ENCODE measurements at regions not wholly inside any gene's neighbourhood (a gene's known extent, or its start where the extent isn't known, plus 50 kb on each side); places are given as distances from the start of the nearest gene placed in this dataset.

GRCh38 chrX:121151293-121151692 lies 103.9 kb downstream of the GLUD2 start:
- no peaks in the 10 kb centered on the region for H3K9me3 ChIP-seq
- no peak for ATAC-seq
- intact Hi-C loops (cut with DNase I): no loop called here
- H3K4me1 ChIP-seq: no peaks in the 10 kb centered on the region
- WGBS (ENCODE audit: insufficient coverage, low coverage, low lambda C conversion rate, missing lambda C conversion rate): 51% methylated on average over 4 of the region's 4 CpGs
- H3K27me3 ChIP-seq: no peaks in the 10 kb centered on the region
- no peak overlapping the region for H3K4me3 ChIP-seq
- no peaks in the 10 kb centered on the region for H3K36me3 ChIP-seq
- no peak overlapping the region for H3K27ac ChIP-seq
- no peak for DNase-seq
- TF ChIP-seq, protein P1, sequence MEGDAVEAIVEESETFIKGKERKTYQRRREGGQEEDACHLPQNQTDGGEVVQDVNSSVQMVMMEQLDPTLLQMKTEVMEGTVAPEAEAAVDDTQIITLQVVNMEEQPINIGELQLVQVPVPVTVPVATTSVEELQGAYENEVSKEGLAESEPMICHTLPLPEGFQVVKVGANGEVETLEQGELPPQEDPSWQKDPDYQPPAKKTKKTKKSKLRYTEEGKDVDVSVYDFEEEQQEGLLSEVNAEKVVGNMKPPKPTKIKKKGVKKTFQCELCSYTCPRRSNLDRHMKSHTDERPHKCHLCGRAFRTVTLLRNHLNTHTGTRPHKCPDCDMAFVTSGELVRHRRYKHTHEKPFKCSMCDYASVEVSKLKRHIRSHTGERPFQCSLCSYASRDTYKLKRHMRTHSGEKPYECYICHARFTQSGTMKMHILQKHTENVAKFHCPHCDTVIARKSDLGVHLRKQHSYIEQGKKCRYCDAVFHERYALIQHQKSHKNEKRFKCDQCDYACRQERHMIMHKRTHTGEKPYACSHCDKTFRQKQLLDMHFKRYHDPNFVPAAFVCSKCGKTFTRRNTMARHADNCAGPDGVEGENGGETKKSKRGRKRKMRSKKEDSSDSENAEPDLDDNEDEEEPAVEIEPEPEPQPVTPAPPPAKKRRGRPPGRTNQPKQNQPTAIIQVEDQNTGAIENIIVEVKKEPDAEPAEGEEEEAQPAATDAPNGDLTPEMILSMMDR (IDR thresholded peaks at IDR 0.05): no peak
- no peak for TF ChIP-seq POLR2A (IDR thresholded peaks at IDR 0.05)

DNA sequence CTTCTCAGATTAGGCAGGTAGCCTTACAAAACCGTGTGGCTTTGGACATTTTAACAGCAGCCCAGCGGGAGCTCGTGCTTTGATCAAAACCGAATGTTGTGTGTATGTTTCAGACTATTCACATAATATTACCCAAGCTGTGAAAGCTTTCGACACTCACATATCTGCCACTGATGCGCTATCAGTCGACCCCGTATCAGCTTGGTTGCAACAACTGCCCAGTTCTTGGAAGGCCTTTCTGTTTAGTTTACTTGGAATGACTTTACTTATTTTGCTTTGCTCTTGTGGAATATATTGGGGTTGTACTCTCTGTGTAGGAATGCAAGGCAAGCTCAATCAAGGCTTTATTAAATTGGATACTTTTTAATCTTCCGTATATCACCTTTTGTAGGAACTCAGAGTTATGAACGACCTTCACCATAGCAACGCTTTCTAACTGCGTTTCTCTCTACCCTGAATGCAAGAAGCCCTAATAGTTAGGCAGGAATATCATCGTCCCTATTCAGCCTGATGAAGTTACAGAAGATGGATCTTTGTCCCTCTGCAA lies 107.5 kb downstream of the GLUD2 start:
- TF ChIP-seq POLR2A (IDR thresholded peaks at IDR 0.05): no peak
- TF ChIP-seq, protein P1 (IDR thresholded peaks at IDR 0.05): no peak
- no peak for ATAC-seq
- WGBS (ENCODE audit: insufficient coverage, low coverage, low lambda C conversion rate, missing lambda C conversion rate): 71% methylated on average over 10 of the region's 13 CpGs
- Histone ChIP-seq H3K27ac (no peak overlapping the region), H3K9me3 (no peaks in the 10 kb centered on the region), H3K36me3 (no peaks in the 10 kb centered on the region), H3K4me3 (no peak overlapping the region), H3K27me3 (no peaks in the 10 kb centered on the region), H3K4me1 (no peaks in the 10 kb centered on the region)
- DNase-seq: no peak
- intact Hi-C loops (cut with DNase I): no loop called here

GRCh38 chrX:121160987-121161386 lies 113.6 kb downstream of the GLUD2 start:
- Histone ChIP-seq H3K36me3 (no peaks in the 10 kb centered on the region), H3K27me3 (no peaks in the 10 kb centered on the region), H3K27ac (no peak overlapping the region), H3K4me3 (no peak overlapping the region), H3K9me3 (no peaks in the 10 kb centered on the region), H3K4me1 (no peaks in the 10 kb centered on the region)
- intact Hi-C loops (cut with DNase I): no loop called here
- WGBS (ENCODE audit: insufficient coverage, low coverage, low lambda C conversion rate, missing lambda C conversion rate): 36% methylated on average over 4 of the region's 4 CpGs
- DNase-seq (no peak), ATAC-seq (no peak)
- TF ChIP-seq POLR2A (IDR thresholded peaks at IDR 0.05): no peak

DNA sequence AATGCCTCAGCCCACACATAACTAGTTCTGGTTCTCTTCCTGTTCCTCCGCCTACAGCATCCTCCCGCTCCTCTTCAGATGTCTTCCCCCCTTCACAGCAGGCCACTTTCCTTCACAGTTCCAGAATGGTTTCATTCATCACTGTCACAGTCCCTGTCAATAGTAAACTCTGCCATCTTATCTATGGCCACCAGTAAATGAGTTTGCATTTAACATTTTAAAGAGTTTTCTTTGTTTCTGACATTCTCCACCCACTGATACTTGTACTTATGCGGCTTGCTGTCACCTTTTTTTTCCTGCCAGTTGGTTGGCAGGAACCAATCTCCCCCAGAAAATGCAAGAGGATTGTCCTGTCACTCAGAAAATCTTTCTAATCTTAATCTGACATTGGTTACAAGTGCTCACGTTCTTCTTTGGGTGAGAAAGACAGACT lies 114.1 kb downstream of the GLUD2 start:
- H3K9me3 ChIP-seq: no peaks in the 10 kb centered on the region
- no peak overlapping the region for H3K4me3 ChIP-seq
- ATAC-seq (no peak), DNase-seq (no peak)
- no peaks in the 10 kb centered on the region for H3K27me3 ChIP-seq
- WGBS (ENCODE audit: insufficient coverage, low coverage, low lambda C conversion rate, missing lambda C conversion rate): 43% methylated on average over 4 of the region's 4 CpGs
- no peak overlapping the region for H3K27ac ChIP-seq
- H3K4me1 ChIP-seq: no peaks in the 10 kb centered on the region
- intact Hi-C loops (cut with DNase I): no loop called here
- no peaks in the 10 kb centered on the region for H3K36me3 ChIP-seq
- TF ChIP-seq, protein P1 (IDR thresholded peaks at IDR 0.05): no peak
- no peak for TF ChIP-seq POLR2A (IDR thresholded peaks at IDR 0.05)

DNA sequence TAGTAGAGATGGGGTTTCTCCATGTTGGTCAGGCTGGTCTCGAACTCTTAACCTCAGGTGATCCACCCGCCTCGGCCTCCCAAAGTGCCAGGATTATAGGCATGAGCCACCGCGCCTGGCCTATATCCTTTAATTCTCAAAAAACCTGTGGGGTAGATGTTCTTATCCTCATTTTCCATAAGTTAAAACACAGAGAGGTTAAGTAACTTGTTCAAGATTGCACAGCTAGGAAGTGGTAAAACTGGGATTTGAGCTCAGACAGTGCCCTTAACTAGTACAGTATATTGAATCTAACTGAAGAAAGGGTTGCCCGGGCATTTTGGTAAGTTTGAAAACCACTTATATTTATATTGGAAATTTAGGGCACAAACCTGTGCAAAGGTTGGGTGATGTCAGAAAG lies 116.0 kb downstream of the GLUD2 start:
- Histone ChIP-seq H3K9me3 (no peaks in the 10 kb centered on the region), H3K4me3 (no peak overlapping the region), H3K27me3 (no peaks in the 10 kb centered on the region), H3K4me1 (no peaks in the 10 kb centered on the region), H3K36me3 (no peaks in the 10 kb centered on the region), H3K27ac (no peak overlapping the region)
- intact Hi-C loops (cut with DNase I): no loop called here
- TF ChIP-seq, protein P1 (IDR thresholded peaks at IDR 0.05): no peak
- TF ChIP-seq POLR2A (IDR thresholded peaks at IDR 0.05): no peak
- WGBS (ENCODE audit: insufficient coverage, low coverage, low lambda C conversion rate, missing lambda C conversion rate): 86% methylated on average over 3 of the region's 6 CpGs
- no peak for DNase-seq
- no peak for ATAC-seq
